HG03460 (cell line): ENCODE measurements at regions not wholly inside any gene's neighbourhood (a gene's known extent, or its start where the extent isn't known, plus 50 kb on each side); places are given as distances from the start of the nearest gene placed in this dataset.

Source experiments
- ATAC-seq: cut with Tn5 transposase; IDR thresholded peaks from one replicate; pipeline ENCODE4 v1.9.1; 2021; ENCODE audit not compliant: unreplicated experiment

DNA sequence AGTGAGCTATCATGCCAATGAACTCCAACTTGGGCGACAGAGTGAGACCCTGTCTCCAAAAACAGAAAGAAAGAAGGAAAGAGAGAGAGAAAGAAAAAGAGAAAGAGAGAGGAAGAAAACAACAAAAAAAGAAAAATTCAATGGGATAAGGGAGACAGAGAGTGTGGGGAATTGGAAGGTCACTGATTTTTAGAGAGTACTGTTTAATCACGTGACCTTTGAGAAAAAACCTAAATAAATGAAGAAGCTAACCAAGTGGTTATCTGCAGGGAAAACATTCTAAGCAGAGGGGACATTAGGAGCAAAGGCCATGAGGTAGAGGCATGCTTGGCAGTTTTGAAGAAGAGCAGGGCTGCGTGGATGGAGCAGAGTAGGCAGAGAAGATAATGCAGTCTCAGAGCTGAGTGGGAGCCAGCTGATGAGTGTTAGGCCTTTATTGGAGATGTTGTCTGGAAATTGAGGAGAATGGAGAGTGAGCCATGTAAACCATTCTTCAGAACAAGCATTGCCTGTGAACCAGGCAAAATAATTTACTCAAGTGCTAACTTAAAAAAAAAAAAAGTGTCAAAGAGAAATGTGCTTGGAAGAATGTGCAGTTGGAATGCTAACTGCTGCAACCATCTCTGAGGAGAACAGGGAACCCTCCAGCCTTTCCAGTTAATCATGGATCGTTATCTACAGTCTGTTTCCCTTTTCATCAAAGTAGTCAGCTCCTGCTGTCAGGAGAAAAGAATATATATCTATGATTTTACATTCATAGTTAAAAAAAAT lies 377.3 kb upstream of the SEMA6D start:
- ATAC-seq: no peak

DNA sequence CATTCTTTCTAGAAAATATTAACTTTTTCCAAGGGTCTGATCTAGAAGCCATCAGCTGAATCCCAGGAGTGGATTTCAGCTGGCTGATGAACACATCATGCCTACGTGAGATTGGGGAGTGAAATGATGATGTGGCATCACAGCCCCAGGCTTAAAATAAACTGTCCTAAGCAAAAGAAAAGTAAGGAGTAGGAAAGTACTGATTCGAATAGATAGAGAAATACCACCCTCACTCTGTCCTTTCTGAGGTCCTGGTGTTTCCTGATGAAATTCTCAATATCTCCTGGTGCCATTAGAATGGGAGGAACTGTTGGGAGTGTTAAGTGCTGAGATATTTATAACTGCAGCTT lies 376.8 kb upstream of the SEMA6D start:
- ATAC-seq: no peak

DNA sequence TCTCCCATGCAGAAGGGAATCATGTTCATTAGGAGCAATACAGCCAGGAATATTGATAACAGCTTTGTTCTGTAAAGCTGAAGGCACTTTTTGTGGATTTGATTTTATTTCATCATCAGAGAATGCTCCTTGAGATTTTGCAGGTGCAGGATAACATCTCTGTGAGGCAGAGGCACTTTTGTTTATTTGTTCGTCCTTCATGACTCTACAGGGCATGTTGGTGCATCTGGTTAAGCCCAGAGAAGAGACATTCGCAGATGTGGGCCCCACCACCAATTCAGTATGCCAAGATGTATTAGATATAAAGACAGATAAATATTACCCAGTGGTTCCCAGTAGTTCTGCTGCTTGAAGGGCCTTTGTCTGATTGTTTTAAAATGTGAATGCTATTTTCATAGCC lies 368.1 kb upstream of the SEMA6D start:
- ATAC-seq: no peak

DNA sequence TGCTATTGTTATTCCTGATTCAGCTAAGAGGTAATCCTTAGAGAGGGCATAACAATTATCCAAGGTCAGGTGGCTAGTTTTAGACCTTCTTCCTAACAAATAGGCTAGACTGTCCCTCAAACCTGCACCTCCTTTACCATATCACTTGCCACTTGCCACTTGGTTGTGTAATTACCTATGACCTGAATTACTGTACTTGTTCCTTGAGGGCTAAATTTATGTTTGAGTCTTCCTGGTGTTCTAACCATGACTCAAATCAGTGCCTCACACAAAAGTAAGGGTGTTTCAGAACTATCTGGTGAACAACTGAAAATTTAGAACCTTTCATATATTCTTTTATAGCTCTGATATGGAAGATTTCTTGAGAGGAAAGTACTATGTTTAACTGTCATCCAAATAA lies 365.8 kb upstream of the SEMA6D start:
- no peak for ATAC-seq

DNA sequence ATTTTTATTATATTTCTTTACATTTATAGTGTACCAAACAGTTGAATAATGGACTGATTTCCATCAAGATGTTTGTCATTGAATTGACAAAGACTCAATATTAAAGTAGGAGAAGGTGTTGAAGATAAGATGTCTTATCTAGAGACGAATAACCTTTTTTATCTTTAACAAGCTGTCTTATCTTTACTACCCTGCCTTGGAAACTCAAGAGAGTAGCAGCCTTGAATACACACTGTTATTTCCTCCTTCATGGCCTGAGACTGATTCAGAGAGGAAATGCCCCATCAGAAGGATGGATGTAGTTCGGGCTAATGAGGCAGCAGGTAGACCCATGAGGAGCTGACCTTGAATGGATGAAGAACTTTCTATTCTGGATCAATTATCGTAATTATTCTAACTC lies 365.1 kb upstream of the SEMA6D start:
- no peak for ATAC-seq

DNA sequence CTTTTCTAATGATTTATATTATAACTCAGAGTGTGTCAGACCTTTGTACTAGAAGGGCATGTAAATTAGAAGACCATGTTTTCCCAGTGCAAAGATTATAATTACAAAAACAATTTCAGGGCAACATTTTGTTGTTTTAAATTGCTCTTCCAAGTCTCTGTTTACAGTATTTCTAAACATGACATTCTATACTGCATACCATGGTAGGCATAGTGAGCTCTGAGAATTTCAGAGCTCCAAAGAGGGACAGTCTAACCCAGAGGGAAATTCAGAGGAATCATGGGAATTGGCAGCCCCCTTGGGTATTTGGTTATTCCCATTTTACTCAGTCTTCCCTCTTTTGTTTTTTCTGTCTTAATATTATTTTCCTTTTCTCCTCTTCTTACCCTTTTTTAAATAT lies 361.5 kb upstream of the SEMA6D start:
- no peak for ATAC-seq

DNA sequence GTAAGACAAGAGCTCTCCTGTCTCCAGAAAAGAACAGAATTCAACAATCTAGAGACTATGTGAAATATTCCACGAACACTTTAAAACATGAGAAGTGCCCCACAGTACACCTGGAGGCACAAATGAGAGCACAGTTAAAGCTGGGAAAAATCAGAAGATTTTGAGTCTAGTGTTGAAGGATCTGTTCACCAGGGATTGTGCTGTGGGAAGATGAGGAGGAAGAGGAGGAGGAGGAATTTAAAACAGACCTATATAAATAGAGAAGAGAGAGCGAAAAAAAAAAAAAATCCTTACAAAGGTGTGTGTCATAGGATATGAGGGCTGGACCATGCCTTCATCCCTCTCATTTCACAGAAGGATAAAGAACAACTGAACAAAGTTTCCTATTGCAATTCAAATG lies 361.0 kb upstream of the SEMA6D start:
- no peak for ATAC-seq

DNA sequence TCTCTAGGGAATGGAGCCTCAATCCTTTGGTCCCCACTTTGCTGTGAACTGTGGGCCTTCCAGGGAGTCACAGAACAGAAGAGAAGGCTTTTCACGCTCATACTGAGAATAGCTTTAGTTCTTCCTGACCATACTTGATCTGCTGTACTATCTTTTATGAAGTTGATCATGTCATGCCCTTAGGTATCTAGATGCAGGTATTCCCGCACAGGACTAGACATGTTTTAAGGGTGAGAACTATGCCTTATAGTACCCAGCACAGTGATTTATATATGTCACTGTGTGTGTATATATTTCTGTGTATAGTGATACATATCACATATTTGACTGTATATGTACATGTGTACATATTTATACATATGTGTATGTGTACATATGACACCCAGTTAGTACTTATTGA lies 358.4 kb upstream of the SEMA6D start:
- no peak for ATAC-seq

DNA sequence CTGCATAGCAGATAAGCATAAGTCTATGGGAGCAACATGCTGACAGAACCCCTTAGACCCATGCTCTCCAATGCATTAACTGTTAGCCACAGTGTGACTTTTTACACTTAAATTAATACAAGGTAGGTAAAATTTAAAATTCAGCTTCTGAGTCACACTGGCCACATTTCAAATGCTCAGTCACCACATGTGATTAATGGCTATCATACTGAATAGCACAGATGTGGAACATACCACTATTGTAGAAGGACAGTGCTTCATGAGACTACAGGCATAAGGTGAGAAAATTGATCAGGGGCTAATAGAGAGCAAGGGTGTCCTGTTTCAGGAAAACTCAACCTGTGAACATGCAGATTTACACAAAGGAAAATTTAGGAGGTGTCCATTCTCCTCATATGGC lies 357.0 kb upstream of the SEMA6D start:
- ATAC-seq: no peak

DNA sequence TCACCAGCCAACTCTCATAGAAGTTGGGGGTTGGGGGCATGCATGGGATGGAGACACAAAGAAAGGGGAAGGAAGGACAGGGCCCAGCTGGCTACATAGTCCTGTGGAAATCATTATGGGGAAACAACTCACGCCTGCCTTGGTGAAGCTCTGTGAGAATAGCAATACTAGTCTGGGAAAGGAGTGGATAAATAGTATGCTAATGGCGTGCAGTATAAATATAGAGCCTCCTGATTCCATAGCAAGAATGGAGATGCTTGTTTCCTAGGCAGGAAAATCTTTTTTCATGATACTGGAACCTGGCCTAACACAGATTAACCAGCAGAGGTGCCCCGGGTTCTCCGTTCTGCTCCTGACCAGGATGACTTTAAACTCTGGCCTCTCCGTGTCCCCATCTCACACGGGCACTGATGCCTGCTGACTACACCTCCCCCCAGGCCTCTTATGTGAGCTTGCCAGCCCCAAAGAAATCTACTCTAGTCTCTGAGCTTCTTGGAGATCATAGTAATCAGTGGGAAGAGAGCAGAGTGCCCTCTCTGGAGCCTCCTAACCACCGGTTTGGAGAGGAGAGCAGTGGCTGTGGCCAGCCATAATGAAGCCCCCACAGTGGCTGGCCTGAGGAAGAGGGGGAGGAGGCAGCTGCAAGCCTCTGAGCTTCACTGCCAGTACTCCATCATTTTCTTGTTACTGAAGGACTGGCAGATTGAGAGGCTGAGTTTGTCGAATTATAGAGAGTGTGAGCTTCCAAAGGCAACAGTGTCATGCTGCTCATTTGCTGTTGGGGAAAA lies 355.0 kb upstream of the SEMA6D start:
- ATAC-seq: no peak

DNA sequence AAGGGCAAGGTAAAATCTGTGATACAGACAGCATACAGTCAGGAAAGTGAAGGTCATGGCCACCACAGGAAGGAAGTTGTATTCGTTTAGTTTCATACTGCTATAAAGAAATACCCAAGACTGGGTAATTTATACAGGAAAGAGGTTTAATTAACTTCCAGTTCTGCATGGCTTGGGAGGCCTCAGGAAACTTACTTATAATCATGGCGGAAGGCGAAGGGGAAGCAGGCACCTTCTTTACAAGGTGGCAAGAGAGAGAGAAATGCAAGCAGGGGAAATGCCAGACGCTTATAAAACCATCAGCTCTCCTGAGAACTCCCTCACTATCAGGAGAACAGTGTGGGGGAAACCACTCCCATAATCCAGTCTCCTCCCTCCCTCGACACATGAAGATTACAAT lies 353.7 kb upstream of the SEMA6D start:
- ATAC-seq: no peak

DNA sequence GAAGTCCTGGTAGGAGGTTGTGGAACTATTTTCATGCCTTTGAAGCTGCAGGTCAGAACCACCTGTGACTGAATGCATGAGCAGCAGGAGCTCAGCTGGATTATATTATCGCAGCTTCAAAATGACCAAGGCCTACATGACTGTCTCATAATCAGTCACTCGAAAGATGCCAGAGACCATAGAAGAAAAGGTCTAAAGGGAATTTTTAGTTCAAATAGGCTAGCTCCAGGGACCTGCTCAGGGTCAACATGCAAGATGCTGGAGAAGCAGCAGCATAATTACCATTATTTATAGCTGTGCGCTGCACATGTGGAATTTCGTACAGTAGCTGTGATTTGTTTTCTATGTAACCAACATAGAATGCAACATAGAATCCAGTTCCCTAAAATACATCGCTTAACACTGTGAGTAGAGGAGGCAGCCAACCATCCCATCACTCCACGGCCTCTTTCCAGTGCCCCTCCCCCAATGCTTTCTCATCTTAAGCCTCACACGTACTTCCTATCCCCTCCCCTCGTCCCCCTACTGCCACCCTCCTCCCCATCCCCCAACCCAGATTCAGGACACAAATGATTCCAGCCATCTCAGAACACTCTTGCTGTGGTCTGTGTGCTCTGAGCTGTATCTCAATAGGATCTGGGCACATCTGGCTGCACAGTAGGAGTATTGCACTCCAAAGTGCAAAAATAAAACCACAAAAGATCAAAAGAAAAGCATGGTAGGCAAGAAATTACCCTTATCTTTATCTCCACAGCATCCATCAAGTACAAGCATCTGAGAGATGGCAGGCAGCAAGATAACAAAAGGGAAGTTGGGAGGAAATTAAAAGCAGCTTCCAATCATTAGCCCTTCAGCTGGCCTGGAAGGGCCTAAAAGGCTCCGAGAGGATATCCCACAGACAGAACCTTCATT lies 352.8 kb upstream of the SEMA6D start:
- no peak for ATAC-seq

DNA sequence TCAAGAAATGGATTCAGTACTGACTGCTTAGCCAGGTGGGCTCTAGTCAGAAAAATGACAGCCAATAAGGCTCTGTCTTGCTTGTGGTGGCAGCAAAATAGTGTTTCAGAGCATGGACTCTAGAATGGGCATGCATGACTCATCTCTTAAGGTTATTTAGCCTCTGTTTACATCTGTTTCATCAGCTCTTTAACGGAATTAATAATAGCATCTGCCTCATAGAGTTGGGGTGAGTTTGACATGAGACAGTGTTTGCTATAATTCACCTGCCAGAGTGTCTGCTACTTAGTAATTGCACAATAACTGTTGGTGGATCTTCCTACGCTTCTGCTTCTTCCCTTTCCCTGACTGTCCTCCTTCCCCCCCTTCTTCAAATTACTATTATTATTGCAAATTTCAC lies 350.4 kb upstream of the SEMA6D start:
- no peak for ATAC-seq

DNA sequence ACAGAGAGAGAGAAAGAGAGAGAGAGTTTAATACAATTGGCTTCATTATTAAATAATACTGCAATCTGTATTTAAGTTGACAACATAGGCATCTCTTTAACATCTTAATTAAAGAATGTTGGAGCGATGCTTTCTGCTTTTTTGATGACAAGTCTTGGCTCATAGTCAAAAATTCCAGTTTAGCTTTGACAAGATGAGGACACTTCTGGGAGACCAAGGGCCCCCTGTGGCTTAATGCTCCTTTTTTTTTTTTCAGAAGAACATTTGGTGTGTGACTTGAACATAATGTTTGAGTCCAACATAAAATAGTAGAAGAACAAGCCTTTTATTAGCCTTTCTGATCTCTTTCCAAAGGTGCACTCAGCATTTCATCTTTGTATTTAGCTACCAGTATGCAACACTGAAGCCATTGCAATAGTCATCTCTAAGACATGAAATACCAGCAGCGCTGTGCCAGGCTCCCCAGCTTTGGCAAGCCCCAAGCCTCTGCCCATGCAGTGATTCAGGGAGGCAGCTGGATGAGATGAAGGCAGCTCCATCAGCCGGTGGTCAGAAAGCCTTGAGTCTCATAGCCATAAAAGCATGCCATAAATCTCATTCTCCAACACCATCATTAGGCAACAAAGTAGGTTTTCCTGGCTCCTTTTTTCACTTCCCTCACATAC lies 349.4 kb upstream of the SEMA6D start:
- no peak for ATAC-seq

DNA sequence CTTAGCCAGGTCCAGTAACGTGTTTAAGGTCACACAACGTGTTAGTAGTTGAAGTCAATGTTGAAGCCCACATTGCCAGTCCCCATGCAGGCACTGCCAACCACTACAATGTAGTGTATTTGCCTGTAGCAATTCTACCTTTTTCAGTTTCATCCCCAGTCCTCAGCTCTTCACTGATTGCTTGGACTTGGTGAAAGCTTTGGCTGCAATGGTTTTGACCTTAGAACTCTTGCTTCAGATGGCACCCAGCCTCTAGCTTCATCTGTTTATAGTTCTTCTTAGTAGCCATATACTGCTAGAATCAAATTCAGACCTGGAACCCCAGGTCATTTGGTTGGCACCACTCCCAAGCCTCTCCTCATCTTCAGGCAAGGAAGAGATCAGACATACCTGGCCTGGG lies 345.4 kb upstream of the SEMA6D start:
- ATAC-seq: no peak

DNA sequence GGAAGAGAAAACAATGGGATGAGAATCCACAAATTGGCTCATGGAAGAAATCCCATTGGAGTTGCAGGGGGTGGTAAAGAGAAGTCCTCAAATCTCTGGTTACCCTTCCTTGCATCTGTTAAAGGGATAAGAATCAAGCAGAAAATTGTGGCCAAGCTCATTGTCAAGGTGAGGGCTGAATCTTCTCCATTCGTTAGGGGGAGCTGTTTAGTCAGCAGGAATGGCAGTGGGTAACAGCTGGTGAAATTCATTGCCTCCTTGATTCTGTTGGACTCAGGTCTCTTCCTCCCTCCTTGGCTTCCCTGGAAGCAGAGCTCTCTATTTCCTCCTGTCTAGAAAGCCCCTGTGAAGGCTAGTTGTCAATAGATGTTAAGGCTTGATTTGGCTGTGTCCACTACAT lies 343.1 kb upstream of the SEMA6D start:
- ATAC-seq: no peak

DNA sequence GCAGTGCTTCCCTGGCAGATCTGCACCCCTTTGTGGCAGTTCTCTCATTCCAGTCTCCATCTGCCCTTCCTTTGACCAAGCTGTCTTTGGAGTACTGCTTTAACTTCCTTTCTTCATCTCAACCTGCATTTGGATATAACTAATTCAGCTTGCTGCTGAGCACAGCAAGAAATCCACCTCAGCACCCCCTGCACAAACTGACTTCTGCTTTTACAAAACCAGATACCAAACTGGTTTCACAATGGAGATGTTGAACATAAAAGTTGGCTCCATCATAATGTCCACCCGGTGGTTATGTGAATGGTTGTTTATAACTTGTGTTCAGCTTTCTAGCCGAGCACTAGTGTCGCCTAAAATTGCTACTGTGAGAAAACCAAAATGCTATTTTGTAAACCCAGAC lies 341.1 kb upstream of the SEMA6D start:
- no peak for ATAC-seq

DNA sequence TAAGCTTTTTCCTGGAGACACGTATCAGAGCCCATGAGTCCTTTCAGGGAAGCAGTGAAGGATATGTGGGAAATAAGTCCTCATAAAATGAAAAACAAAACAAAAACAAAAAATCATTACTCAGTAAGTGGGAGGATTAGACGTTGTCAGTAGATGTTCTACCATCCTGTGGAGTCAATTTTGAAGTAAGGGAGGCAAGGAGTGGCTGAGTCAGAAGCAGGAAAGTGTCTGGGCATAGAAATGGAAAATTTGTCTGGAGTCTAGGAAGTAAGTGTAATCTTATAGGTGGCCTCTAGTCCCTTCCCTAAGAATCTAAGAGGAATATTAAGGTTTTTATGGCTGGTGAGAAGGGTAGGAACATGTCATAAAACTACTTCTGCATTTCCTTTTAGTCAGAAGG lies 339.8 kb upstream of the SEMA6D start:
- no peak for ATAC-seq

DNA sequence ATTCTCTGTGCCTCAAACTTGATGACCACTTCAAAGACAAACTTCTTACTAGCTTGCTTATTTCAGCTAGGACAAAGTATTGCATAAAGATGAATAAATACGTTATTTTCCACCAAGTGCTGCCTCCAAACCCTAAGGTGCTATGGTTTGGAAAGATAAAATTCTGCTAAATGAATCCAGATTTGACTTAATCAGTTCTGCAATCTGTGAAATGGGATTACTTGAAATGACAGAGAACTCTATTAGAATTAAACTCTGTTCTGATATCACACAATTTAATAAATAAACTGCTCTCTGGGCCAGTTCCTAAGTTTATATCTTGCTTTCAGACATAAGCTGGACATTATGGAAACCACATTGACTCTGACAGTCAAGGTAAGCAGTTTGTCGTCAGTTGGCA lies 338.8 kb upstream of the SEMA6D start:
- no peak for ATAC-seq

DNA sequence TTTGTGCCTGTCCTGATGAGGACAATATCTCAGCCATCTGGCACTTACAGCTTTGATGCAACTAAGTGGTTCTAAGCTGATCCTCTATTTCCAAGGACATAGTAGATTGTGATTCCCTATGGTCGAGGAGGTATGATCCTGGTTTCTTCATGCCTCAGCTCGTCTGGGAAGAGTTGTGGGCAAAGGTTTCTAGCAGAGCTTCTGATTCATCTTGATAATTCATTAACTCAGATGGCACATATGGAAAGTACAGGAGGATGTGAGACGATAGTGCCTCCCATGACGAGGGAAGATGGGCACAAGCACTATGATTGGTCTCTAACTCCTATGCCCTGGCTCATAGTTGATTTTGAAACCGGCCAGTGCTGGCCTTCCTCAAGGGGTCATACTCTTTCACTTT lies 334.2 kb upstream of the SEMA6D start:
- no peak for ATAC-seq

DNA sequence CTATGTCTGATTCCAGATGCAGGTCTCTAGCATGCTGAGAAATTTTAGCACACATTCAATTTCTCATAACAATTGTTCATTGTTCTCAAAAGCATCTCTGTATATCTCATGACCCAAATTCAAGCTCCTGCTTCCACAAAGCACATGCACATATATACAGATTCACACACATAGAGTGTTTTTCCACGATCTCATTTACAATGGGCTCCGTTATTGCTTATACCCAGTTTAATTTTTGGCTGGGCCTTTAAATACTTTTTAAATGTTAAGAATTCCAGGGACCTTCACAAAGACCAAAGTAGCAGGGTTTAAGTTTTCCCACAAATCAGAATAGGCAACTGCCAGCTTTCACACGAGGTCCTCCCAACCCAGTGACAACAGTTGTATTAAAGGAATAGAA lies 333.5 kb upstream of the SEMA6D start:
- no peak for ATAC-seq
